ENCODE measurements at regions not wholly inside any gene's neighbourhood (a gene's known extent, or its start where the extent isn't known, plus 50 kb on each side); places are given as distances from the start of the nearest gene placed in this dataset.

DNA sequence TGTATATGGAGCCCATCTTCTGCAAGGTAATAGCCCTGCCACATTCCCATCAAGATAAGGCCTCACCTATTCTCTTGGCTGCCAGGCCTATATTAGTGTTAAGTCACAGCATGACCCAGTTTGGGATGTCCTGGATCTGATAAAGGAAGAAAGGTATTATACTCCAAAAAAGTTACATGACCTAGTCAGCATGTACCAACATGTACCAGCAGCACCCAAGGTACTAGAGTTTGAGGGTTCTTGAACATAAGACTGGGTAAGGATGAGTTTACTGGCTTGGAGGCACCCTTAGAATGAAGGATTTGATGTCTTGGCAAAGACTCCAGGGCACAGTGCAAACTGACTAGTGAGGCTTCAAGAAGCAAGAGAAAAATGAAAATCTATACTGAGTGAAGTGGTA is 232.5 kb downstream of the SQOR start (continued):
- TF ChIP-seq EGR1 (IDR thresholded peaks at IDR 0.05; ENCODE audit: low read depth) (no peak), POLR2A (IDR thresholded peaks at IDR 0.05; ENCODE audit: borderline replicate concordance, extremely low read depth, insufficient read depth, insufficient read length) (no peak), FOSL1 (IDR thresholded peaks at IDR 0.05; ENCODE audit: low read depth) (no peak)

DNA sequence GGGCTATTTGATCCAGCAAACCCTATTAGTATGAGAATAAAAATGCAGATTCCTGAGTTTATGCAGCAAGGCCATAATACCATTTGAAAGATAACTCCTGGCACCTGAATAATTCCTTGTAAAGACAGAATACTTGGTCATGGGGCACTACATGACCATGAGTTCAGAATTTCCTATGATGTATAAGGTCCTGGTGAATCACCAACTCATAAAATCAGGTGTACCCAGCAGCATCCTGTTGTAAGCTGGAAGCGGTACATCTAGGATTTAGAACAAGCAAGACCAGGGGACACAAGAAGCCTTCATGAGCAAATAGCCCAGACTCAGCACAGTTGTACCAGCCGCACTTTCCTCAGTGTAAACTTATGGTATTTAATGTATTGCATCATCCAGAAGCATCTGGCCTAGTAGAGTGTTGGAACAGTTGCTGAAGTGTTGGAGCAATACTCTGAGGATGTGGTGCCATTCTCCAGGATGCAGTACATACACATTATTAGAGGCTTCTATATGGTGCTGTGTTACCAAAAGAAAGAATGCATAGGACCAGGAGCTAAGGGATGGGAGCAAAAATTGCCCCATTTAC is 233.4 kb downstream of the SQOR start:
- ATAC-seq (no peak), DNase-seq (ENCODE audit: low read depth, low spot score) (no peak)
- H3K9me3 ChIP-seq (ENCODE audit: control insufficient read depth in 1 of 2, insufficient read depth in 1 of 2, low read depth in 1 of 2, low read length in 2 of 2) = peaks cover 0 to 6% of the 10 kb centered on the region in 2 experiments; a peak in 1 of 4 replicates
- BruUV-seq (replicated peaks) = no TSS peak
- H3K4me1 ChIP-seq (ENCODE audit: control insufficient read depth in 1 of 2, insufficient read depth in 2 of 2, low read length in 2 of 2) = no peaks in the 10 kb centered on the region
- RAD21 ChIA-PET (ENCODE audit: low non-redundant PET in 1 of 2, low total read pairs in 2 of 2, uncharacterized antibody in 2 of 2, unreplicated experiment in 2 of 2) = no interaction called here
- no peak overlapping the region for H3K4me2 ChIP-seq (ENCODE audit: low read length)
- H2AFZ ChIP-seq (ENCODE audit: low read depth, low read length, poor library complexity, severe bottlenecking) = no peak overlapping the region
- no peaks in the 10 kb centered on the region for H3K36me3 ChIP-seq (ENCODE audit: control insufficient read depth in 1 of 2, insufficient read depth in 2 of 2, low read length in 2 of 2)
- H3K4me3 ChIP-seq (replicated peaks in 1 of 2; ENCODE audit: low read depth in 1 of 2, low read length in 2 of 2) = no peak overlapping the region
- POLR2A ChIA-PET = no interaction called here
- H3K9me2 ChIP-seq (ENCODE audit: insufficient read depth) = no peaks in the 10 kb centered on the region
- H3K9ac ChIP-seq (ENCODE audit: low read length) = no peak overlapping the region
- H3K27ac ChIP-seq (ENCODE audit: low read depth, low read length) = no peak overlapping the region
- intact Hi-C loops (cut with micrococcal nuclease) = no loop called here
- H3K79me2 ChIP-seq (ENCODE audit: insufficient read depth, low read length) = no peaks in the 10 kb centered on the region
- H4K20me1 ChIP-seq (ENCODE audit: insufficient read depth) = no peaks in the 10 kb centered on the region
- TF ChIP-seq RAD21 (IDR thresholded peaks at IDR 0.05; ENCODE audit: low read depth) = no peak
- no peak for TF ChIP-seq SRF (IDR thresholded peaks at IDR 0.05; ENCODE audit: low read depth)
- TF ChIP-seq, protein P1, sequence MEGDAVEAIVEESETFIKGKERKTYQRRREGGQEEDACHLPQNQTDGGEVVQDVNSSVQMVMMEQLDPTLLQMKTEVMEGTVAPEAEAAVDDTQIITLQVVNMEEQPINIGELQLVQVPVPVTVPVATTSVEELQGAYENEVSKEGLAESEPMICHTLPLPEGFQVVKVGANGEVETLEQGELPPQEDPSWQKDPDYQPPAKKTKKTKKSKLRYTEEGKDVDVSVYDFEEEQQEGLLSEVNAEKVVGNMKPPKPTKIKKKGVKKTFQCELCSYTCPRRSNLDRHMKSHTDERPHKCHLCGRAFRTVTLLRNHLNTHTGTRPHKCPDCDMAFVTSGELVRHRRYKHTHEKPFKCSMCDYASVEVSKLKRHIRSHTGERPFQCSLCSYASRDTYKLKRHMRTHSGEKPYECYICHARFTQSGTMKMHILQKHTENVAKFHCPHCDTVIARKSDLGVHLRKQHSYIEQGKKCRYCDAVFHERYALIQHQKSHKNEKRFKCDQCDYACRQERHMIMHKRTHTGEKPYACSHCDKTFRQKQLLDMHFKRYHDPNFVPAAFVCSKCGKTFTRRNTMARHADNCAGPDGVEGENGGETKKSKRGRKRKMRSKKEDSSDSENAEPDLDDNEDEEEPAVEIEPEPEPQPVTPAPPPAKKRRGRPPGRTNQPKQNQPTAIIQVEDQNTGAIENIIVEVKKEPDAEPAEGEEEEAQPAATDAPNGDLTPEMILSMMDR (IDR thresholded peaks at IDR 0.05 in 2 of 3, conservative IDR thresholded peaks at IDR 0.05 in 1 of 3; ENCODE audit: borderline replicate concordance in 1 of 3, insufficient read depth in 1 of 3, low read depth in 2 of 3, low read length in 2 of 3) = no peak
- TF ChIP-seq ELF1 (IDR thresholded peaks at IDR 0.05; ENCODE audit: borderline replicate concordance, low read depth) = no peak
- TF ChIP-seq, protein P2, sequence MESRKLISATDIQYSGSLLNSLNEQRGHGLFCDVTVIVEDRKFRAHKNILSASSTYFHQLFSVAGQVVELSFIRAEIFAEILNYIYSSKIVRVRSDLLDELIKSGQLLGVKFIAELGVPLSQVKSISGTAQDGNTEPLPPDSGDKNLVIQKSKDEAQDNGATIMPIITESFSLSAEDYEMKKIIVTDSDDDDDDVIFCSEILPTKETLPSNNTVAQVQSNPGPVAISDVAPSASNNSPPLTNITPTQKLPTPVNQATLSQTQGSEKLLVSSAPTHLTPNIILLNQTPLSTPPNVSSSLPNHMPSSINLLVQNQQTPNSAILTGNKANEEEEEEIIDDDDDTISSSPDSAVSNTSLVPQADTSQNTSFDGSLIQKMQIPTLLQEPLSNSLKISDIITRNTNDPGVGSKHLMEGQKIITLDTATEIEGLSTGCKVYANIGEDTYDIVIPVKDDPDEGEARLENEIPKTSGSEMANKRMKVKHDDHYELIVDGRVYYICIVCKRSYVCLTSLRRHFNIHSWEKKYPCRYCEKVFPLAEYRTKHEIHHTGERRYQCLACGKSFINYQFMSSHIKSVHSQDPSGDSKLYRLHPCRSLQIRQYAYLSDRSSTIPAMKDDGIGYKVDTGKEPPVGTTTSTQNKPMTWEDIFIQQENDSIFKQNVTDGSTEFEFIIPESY (IDR thresholded peaks at IDR 0.05; ENCODE audit: extremely low read depth, insufficient replicate concordance, low read length) = no peak
- TF ChIP-seq, protein P3, sequence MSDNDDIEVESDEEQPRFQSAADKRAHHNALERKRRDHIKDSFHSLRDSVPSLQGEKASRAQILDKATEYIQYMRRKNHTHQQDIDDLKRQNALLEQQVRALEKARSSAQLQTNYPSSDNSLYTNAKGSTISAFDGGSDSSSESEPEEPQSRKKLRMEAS (IDR thresholded peaks at IDR 0.05) = no peak
- TF ChIP-seq CEBPB (IDR thresholded peaks at IDR 0.05; ENCODE audit: low read depth) = no peak
- H3K27me3 ChIP-seq (ENCODE audit: insufficient read depth, low read length) = no peaks in the 10 kb centered on the region
- CTCF ChIA-PET = no interaction called here

Data from HCT116 (cell line).